NT2/D1 (cell line): ENCODE measurements at regions not wholly inside any gene's neighbourhood (a gene's known extent, or its start where the extent isn't known, plus 50 kb on each side); places are given as distances from the start of the nearest gene placed in this dataset.
"Not testable (repeated sequence)": the region's sequence is repeated elsewhere in the genome, so short reads cannot be mapped to it uniquely, and the experiment has no call there.

ENCODE experiments used
- DNase-seq: peaks from one replicate; pipeline ENCODE4 v3.0.0-alpha.2; 2011; ENCODE audit warnings: low read depth, low spot score
- H3K27me3 ChIP-seq: 2 replicates; pipeline ENCODE4 v1.6.0; 2011; ENCODE audit warnings: mild to moderate bottlenecking; ENCODE audit not compliant: insufficient read length, insufficient read depth
- H3K36me3 ChIP-seq: 2 replicates; pipeline ENCODE4 v1.6.1; 2011; ENCODE audit warnings: mild to moderate bottlenecking, low read length, mixed read lengths; ENCODE audit not compliant: insufficient read depth, insufficient read length
- H3K4me1 ChIP-seq: 2 replicates; pipeline ENCODE4 v1.5.1; 2011; ENCODE audit not compliant: insufficient read depth, insufficient read length
- H3K4me3 ChIP-seq: 2 replicates; pipeline ENCODE4 v1.5.1; 2011; ENCODE audit warnings: low read depth; ENCODE audit not compliant: insufficient read length
- H3K9ac ChIP-seq: 2 replicates; pipeline ENCODE4 v1.6.0; 2011; ENCODE audit warnings: low read depth; ENCODE audit not compliant: insufficient read length
- H3K9me3 ChIP-seq: 2 replicates; pipeline ENCODE4 v1.5.1; 2011; ENCODE audit warnings: mild to moderate bottlenecking, low read length; ENCODE audit not compliant: insufficient read depth
- SUZ12 ChIP-seq: IDR thresholded peaks from 2 replicates; pipeline ENCODE4 v1.6.1; 2011; ENCODE audit not compliant: insufficient read length, insufficient read depth; ENCODE audit errors: extremely low read depth
- YY1 ChIP-seq: IDR thresholded peaks from 2 replicates; pipeline ENCODE4 v1.6.1; 2011; ENCODE audit not compliant: insufficient read length, insufficient read depth
- ZNF274 ChIP-seq: IDR thresholded peaks from 2 replicates; pipeline ENCODE4 v1.6.1; 2011; ENCODE audit warnings: mild to moderate bottlenecking, low read depth, low read length

- DNase-seq, result peak; percentile 22
- TF ChIP-seq ZNF274 (no peak), SUZ12 (no peak), YY1 (no peak)
- H3K9me3 ChIP-seq, result no peaks in the 10 kb centered on the region
- H3K36me3 ChIP-seq, result no peaks in the 10 kb centered on the region
- H3K4me1 ChIP-seq, result peaks cover 3% of the 10 kb centered on the region
- H3K27me3 ChIP-seq, result no peaks in the 10 kb centered on the region
- no peak overlapping the region for H3K4me3 ChIP-seq
- no peak overlapping the region for H3K9ac ChIP-seq
Measured at GRCh38 chr18:57942493-57942892, 101.5 kb upstream of the NEDD4L start.

DNA sequence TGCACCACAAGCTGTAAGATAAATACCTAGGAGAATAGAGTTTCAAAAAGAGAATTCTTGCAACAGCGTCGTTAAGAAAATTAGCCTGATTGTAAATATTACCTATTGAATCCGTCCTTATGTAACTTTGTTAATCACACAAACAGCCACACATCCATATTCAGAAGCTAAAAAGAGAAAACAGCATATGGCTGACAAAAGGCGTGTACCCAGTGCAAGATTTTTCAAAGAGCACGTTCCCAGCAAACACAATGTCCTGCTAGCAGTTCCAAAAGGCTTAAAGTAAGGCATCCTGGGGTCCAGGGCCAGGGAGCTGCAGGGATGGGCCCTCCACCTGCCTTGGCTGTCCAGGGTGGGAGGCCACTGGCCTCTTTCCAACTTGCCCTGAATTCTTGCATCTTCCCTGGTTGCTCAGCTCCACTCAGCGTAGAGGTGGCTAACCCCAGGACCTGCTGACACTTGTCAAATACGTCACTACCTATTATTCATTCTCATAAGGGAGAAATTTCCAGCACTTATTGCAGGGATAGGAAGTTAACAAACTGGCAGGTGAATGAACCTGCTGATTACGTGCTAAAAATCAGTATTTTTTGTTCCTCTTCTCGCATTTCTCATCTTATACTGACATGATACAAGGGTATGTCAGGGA, 102.1 kb upstream of the NEDD4L start:
- no peak for TF ChIP-seq YY1
- no peak for TF ChIP-seq SUZ12
- TF ChIP-seq ZNF274, result no peak
- H3K4me3 ChIP-seq, result no peak overlapping the region
- DNase-seq, result no peak
- no peaks in the 10 kb centered on the region for H3K36me3 ChIP-seq
- peaks cover 3% of the 10 kb centered on the region for H3K4me1 ChIP-seq
- no peak overlapping the region for H3K9ac ChIP-seq
- no peaks in the 10 kb centered on the region for H3K9me3 ChIP-seq
- no peaks in the 10 kb centered on the region for H3K27me3 ChIP-seq

GRCh38 chr18:57940166-57940660, 103.8 kb upstream of the NEDD4L start:
- H3K9me3 ChIP-seq, result no peaks in the 10 kb centered on the region
- DNase-seq, result no peak
- TF ChIP-seq YY1 (no peak), ZNF274 (no peak), SUZ12 (no peak)
- H3K36me3 ChIP-seq, result no peaks in the 10 kb centered on the region
- no peaks in the 10 kb centered on the region for H3K27me3 ChIP-seq
- no peak overlapping the region for H3K9ac ChIP-seq
- H3K4me1 ChIP-seq, result peaks cover 3% of the 10 kb centered on the region
- H3K4me3 ChIP-seq, result no peak overlapping the region

DNA sequence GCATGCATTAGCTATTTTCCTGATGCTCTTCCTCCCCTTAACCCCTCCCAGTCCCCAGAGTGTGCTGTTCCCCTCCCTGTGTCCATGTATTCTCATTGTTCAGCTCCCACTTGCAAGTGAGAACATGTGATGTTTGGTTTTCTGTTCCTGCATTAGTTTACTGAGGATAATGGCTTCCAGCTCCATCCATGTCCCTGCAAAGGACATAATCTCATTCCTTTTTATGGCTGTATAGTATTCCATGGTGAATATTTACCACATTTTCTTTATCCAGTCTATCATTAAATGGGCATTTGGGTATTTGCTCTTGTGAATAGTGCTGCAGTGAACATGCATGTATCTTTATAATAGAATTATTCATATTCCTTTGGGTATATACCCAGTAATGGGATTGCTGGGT, 109.7 kb upstream of the NEDD4L start:
- not testable (repeated sequence) for DNase-seq, H3K36me3 ChIP-seq, H3K9me3 ChIP-seq, H3K4me3 ChIP-seq, H3K9ac ChIP-seq, H3K4me1 ChIP-seq, H3K27me3 ChIP-seq

GRCh38 chr18:57931038-57931437, 113.0 kb upstream of the NEDD4L start:
- Histone ChIP-seq H3K27me3 (no peaks in the 10 kb centered on the region), H3K9ac (no peak overlapping the region), H3K4me1 (no peaks in the 10 kb centered on the region), H3K4me3 (no peak overlapping the region), H3K36me3 (no peaks in the 10 kb centered on the region), H3K9me3 (no peaks in the 10 kb centered on the region)
- TF ChIP-seq SUZ12 (no peak), ZNF274 (no peak), YY1 (no peak)
- no peak for DNase-seq

DNA sequence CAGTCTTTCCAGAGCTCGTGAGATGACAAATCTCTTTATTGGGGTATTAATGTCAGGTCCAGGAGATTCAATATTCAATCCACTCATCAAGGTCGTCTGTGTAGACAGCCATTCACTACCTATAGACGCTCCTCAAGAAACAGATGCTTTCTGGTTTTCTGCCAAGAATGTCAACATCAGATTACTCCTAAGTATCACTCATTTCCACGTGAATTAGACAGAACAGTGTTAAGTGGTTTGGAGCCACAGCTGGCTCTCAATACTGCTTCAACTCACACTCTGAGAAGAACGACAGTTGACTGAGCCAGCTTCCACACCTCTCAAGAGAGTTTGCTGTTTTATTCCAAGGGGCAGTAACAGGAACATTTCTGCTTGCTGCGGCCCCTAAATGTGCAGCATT, 113.5 kb upstream of the NEDD4L start:
- DNase-seq, result no peak

DNA sequence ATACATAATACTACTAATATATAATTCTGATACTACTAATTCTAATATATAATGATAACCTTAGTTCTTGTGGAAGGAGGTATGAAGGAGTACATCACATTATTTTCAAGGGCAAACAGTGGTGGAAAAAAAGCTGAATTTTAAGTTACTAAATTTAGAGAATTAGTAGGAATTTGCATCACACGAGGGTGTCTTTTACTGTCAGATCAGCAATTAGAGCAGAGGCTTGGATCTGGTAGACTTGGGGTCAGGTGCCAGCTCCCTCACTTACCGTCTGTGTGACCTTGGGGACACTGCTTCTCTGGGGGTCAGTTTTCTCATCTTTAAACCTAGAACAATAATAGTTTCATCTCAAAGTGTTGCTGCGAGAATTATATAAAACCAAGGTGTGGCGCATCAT, 114.1 kb upstream of the NEDD4L start:
- TF ChIP-seq ZNF274 (no peak), YY1 (no peak), SUZ12 (no peak)
- no peaks in the 10 kb centered on the region for H3K4me1 ChIP-seq
- H3K36me3 ChIP-seq, result no peaks in the 10 kb centered on the region
- H3K4me3 ChIP-seq, result no peak overlapping the region
- DNase-seq, result no peak
- H3K9ac ChIP-seq, result no peak overlapping the region
- H3K9me3 ChIP-seq, result no peaks in the 10 kb centered on the region
- H3K27me3 ChIP-seq, result no peaks in the 10 kb centered on the region

More for the DNA sequence above, 113.5 kb upstream of the NEDD4L start:
- no peak for TF ChIP-seq SUZ12
- TF ChIP-seq YY1, result no peak
- no peaks in the 10 kb centered on the region for H3K4me1 ChIP-seq
- H3K36me3 ChIP-seq, result no peaks in the 10 kb centered on the region
- H3K4me3 ChIP-seq, result no peak overlapping the region
- no peaks in the 10 kb centered on the region for H3K9me3 ChIP-seq
- H3K9ac ChIP-seq, result no peak overlapping the region
- no peaks in the 10 kb centered on the region for H3K27me3 ChIP-seq

- no peak overlapping the region for H3K9ac ChIP-seq
- H3K36me3 ChIP-seq, result no peaks in the 10 kb centered on the region
- no peak overlapping the region for H3K4me3 ChIP-seq
- TF ChIP-seq ZNF274 (no peak), YY1 (no peak), SUZ12 (no peak)
- H3K9me3 ChIP-seq, result no peaks in the 10 kb centered on the region
- DNase-seq, result no peak
- no peaks in the 10 kb centered on the region for H3K4me1 ChIP-seq
- no peaks in the 10 kb centered on the region for H3K27me3 ChIP-seq
Measured at GRCh38 chr18:57928466-57928865, 115.6 kb upstream of the NEDD4L start.
